Fibroblast of lung (primary cell): ENCODE measurements at regions not wholly inside any gene's neighbourhood (a gene's known extent, or its start where the extent isn't known, plus 50 kb on each side); places are given as distances from the start of the nearest gene placed in this dataset.

ENCODE experiments used
- EZH2 ChIP-seq: IDR thresholded peaks from 2 replicates; pipeline ENCODE4 v1.5.1; 2012; ENCODE audit warnings: low read length, control low read depth, mild to moderate bottlenecking; ENCODE audit errors: missing control alignments
- TF ChIP-seq, protein P1 (sequence below), 2 donors: IDR thresholded peaks in 1 of 2; conservative IDR thresholded peaks in 1 of 2; 1 replicate in 1 of 2; 2 replicates in 1 of 2; pipeline ENCODE4 v1.5.1; 2011 to 2012; ENCODE audit warnings: low read length in 2 of 2, control low read depth in 1 of 2, inconsistent platforms in 1 of 2, low read depth in 1 of 2, mild to moderate bottlenecking in 1 of 2

DNA sequence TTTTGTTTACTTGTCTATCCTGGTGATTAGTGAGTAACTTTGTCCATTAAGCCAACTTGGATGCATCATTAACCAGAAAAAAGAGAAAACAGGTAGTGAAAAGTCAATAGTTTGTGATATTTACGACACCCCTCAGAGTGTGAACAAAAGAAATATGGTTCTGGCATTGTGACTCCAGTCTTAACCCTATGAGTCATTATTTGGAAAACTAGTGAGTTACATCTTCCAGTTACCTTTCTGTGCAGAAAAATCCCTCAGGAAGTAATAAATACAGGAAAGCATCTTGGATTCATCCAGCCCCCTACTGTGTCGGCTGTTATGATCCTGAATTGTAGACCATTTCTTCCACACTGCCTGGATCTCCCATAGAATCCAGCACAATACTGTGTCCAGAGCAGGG, 379.1 kb downstream of the GALC start:
- TF ChIP-seq, protein P1, sequence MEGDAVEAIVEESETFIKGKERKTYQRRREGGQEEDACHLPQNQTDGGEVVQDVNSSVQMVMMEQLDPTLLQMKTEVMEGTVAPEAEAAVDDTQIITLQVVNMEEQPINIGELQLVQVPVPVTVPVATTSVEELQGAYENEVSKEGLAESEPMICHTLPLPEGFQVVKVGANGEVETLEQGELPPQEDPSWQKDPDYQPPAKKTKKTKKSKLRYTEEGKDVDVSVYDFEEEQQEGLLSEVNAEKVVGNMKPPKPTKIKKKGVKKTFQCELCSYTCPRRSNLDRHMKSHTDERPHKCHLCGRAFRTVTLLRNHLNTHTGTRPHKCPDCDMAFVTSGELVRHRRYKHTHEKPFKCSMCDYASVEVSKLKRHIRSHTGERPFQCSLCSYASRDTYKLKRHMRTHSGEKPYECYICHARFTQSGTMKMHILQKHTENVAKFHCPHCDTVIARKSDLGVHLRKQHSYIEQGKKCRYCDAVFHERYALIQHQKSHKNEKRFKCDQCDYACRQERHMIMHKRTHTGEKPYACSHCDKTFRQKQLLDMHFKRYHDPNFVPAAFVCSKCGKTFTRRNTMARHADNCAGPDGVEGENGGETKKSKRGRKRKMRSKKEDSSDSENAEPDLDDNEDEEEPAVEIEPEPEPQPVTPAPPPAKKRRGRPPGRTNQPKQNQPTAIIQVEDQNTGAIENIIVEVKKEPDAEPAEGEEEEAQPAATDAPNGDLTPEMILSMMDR (conservative IDR thresholded peaks at IDR 0.05 in 1 of 2, IDR thresholded peaks at IDR 0.05 in 1 of 2; ENCODE audit: low read depth in 1 of 2, low read length in 2 of 2) = no peak
- no peak for TF ChIP-seq EZH2
